NCI-H128 (cell line): ENCODE measurements at regions not wholly inside any gene's neighbourhood (a gene's known extent, or its start where the extent isn't known, plus 50 kb on each side); places are given as distances from the start of the nearest gene placed in this dataset.
"Not testable (repeated sequence)": the region's sequence is repeated elsewhere in the genome, so short reads cannot be mapped to it uniquely, and the experiment has no call there.

Experiments
- DNase-seq: peaks from one replicate; lab custom pipeline; 2025; ENCODE audit not compliant: unreplicated experiment; lab: John Stamatoyannopoulos, UW

DNA sequence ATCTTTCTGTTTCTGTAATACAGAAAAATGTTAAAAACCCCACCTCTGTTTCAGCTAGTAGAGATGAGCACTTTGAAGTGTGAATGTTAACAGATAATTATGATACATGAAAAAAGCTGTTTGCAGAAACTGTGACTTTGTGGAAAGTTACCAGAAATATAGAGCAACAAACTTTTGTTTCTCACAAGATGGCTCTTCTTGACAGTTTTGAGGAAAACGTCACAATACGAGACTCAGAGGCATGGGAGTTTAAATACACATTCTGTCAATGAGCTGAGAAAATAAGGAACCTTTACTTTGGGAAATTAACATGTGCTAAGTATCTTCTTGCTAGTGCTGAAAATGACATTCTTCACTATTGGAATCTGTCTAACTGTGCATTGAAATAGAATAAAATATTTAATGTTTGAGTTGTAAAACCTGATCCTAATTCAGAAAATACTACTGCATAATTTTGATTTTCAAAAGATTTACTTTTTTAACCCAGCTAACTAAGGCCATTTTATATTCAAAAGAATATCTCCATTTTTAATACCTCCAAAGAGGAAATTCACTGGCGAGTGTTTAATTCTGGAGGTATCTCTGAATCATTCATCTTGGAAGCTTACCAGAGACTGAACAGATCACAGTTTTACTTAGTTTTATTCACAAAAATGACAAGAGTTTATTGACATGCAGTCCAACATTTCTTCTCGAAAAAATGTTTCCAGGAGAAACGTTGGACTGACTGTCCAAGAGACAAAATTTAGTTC, 308.9 kb upstream of the LRFN5 start:
- DNase-seq: no peak

DNA sequence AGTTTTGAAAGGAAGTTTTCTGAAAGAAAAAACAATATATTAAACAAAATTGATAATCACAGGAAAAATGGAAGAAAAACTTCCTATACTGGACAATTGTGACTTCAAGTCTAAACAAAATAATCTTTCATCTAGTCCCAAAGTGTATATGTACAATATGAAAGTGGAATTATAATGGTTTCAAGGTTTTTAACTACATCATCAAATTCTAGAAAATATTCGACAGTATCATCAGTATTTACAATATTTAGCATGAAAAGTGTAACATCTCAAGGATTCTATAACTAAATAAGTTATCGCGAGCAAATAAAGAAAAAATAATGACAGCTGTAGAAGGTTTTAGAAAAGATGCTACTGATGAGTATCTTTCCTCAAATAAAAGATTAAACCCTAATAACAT, 310.9 kb upstream of the LRFN5 start:
- DNase-seq: no peak

DNA sequence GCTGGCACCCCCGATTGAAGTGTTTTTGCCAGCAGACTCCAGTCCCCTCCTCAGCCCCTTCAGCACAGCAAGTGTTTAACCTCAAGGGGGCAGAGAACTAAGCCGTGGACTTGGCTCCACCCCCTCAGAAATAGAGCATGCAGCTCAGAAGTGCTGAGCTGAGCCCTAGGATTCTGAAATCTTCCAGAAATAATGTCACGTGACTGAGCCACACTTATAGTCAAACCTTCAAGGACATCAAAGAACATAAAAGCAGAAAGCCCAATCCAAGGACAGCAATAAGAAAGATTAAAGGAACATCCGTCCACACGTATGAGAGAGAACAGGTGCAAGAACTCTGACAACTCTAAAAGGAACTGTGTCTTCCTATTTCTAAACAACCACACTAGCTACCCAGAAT, 317.7 kb upstream of the LRFN5 start:
- no peak for DNase-seq

DNA sequence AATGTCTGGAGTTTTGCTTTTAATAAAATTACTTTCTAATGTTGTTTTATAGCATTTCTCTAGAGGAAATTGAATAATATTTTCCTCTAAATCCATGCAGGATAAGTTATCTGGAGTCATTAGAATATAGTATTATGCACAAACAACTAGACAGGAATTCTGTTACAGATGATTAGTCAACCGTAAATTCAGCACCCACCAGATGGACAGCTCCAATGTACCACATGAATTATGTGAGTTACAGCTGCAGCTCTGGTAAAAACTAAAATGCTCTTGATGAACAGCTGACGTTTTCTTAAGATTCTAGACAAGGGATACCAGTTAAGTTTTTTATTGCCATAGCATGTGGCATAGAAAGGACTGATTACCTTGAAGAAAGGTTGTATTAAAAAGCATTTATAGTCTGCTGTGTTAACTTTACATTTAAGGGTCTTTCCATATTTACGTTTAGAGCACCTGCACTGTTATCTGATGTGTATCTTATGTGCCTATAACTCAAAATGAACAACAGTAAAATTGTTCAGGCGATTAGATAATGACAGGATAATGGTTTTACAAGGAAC, 321.4 kb upstream of the LRFN5 start:
- DNase-seq: no peak

DNA sequence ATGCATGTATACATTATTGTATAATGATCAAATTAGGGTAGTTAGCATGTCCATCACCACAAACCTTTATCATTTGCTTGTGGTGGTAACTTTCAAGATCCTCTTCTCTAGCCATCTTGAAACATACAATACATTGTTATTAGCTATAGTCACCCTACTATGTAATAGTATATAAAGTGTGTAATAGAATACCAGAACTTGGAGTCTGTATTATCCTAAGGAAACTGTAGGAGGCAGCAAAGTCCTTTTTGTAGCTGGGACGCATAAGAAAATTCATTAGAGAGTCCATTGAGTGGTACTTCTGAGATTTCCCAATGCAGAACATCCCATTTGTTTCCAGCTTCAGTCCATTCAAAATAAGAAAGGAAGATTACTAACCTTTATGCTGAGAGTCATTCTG, 325.9 kb upstream of the LRFN5 start:
- no peak for DNase-seq

DNA sequence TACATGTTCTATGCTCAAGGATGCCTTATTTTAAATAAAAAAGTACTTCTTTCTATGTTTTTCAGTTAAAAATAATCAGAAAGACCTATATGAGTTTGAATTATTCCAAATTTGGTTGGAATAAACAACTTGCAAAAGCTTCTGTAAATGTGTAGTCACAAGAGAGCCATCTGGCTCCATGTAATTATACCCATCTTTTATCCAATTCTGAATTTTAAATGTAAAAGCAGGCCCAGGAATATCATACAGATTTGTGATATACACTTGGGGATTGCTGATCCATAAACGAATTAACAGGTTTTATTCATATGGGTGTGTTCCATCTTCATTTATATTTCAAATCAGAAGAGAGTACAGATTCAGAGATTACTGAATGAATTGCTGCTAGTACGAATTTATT, 329.2 kb upstream of the LRFN5 start:
- no peak for DNase-seq

DNA sequence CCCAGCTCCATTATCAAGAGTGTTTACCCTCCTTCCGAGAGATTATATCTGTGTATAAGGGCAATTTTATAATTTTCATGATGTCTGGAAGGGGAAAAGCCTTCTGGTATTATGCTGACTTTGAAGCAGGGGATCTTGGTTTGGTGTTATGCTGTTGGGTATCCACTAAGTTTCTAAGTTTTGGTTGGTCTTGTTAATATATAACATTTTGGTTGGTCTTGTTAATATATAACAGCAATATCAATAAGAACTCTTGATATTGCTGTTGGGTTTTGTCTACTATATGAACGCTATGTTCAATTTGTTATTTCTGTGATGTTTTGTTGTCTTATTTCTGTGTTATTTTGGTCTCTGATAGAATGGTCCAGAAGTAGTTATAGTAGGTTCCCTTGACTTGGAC, 349.2 kb upstream of the LRFN5 start:
- DNase-seq: no peak

DNA sequence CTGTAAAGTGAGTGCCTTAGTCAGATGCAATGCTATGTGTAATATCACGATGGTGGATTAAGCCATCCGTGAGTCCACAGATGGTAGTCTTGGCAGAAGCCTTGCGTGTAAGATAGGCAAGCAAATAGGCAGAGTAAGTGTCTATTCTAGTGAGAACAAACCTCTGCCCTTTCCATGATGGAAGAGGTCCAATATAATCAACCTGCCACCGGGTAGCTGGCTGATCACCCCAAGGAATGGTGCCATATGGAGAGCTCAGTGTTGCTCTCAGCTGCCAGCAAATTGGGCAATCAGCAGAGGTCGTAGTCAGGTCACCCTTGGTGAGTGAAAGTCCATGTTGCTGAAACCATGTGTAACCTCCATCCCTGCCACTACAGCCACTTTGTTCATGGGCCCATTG, 371.2 kb upstream of the LRFN5 start:
- DNase-seq: no peak

DNA sequence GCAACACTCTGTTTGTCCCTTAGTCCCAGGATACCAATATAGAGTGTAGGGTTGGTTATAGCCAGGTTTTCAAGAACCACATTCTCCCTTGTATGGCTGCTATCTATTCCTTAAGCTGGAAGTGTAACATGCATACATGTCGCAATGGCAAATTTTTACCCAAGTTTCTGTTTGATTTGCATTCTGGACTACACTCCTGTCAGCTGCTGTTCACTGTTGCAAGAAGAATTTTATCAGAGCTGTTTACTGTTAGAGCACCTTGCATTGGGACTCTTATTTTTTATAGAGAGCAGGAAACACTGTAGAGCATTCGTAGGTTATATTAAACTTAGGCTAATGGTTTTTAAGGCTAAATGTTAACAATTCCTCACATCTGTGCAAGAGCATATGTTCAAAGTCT, 376.0 kb upstream of the LRFN5 start:
- no peak for DNase-seq

DNA sequence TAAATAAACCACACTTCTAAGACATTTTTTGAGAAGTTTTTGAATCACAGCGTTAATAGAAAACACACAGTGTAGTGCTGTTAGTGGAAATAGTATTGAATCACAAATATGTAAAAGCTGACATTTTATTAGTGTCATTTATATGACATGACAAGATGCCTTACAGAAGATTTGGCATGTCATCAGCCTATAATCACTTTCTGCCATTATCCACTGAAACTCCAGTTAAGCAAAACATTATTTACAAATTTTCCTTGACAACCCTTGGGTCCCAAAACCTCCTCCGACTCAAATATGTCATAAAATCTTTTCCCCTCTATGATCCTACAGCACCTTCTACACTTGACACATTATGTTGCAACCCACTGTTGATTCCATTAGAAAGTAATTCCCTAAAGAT, 376.9 kb upstream of the LRFN5 start:
- no peak for DNase-seq

DNA sequence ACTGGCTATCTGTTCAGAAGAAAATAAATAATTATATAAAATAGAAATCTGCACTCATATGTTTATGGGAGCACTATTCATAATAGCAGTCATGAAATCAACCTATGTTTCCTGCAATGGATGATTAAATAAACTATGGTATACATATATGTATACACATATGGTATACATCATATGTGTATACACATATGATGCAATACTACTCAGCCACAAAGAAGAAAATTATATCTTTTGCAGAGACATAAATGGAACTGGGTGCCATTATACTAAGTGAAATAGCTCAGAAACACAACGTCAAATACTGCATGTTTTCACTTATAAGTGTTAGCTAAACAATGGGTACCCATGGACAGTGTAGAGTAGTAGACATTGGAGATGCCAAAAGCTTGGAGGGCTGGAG, 381.2 kb upstream of the LRFN5 start:
- DNase-seq: no peak

DNA sequence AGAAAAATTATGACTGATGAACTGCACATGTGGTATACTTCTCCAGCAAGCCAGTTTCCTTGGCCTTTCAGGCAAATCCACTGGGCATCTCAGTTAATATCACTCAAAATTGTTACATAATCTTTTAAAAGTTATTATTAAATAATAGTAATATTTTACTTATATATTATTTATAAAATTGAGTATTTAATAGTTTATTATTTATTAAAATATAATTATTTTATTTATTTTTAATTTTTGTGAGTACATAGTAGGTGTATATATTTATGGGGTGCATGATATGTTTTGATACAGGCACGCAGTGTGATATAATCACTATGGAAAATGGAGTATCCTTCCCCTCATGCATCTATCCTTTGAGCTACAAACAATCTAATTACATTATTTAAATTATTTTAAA, 384.1 kb upstream of the LRFN5 start:
- no peak for DNase-seq

DNA sequence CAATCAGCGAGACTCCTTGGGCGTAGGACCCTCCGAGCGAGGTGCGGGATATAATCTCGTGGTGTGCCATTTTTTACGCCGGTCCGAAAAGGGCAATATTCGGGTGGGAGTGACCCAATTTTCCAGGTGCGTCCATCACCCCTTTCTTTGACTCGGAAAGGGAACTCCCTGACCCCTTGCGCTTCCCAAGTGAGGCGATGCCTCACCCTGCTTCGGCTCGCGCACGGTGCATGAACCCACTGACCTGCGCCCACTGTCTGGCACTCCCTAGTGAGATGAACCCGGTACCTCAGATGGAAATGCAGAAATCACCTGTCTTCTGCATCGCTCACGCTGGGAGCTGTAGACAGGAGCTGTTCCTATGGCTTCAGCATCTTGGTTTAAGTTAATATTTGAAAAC, 391.7 kb upstream of the LRFN5 start:
- DNase-seq: not testable (repeated sequence)

DNA sequence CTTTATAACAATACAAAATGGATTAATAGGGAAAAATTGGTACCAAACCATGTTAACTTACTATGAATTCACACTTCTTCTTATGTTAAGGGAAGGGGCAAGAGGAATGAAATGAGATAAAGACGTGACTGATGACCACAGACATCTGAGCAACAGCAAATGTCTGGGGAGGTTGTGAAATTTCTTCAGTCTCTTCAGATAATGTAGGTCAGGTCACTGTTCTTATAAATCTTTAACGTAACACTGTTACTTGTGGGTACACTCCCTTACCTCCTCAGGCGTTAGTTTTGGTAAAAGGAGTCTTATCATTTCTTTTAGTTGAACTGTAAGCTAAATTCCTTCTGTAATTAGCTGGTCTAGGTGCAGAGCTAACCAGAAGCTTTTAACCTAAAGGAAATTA, 405.0 kb upstream of the LRFN5 start:
- no peak for DNase-seq

DNA sequence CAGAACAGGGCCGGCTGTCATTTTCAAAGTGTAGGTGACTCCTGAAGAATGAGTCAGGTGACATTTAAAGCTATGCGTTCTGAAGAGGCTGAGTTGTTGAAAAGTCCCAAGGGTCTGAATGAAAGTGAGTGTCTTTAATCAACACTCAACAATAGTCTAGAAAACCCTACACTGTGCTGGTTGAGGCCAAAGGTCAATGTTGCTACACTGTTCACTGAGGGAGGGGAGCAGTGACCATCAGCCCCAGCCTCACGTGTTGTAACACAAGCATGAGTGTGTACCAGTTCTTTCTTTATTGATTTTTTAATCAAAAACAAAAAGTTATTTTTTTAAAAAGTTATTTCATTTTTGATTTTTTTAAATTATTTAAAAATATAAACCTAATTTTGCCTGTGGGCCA, 418.8 kb upstream of the LRFN5 start:
- no peak for DNase-seq

DNA sequence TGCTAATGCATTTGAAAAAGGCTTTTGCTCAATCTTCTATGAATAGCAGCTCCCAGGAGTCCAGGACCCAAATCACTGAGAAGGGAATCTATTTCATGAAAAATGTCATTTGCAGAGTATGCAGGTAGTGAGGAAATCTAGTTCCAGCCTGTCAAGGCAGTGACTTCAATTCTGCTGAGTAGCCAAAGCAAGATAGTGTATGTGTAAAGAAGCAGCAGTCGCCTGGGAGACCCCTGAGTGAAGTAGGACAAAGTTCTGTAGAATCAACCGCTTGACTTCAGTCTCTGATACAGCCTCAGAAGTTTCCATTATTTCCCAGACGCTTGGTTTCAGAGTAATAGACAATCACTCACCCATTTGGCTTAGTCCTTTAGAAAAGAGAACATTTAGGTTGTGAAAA, 435.6 kb upstream of the LRFN5 start:
- no peak for DNase-seq

DNA sequence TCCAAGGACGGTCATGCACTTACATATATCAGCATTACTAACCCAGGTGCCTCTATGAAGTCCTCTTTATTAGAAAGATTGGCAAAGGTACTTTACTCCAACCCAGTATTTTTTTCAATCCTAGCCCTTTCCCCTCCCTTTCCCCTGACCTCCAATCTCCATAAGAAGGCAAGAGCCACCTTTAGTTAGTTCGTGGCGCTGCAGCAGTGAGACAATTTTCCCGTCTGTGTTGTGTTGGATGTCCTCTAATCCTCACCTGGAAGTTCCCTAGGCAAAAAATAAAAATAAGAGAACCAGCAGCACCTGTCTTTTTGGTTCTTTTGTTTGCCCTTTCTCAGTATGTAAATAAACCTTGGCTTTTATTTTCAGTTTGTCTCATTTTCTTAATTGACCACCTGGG, 439.6 kb upstream of the LRFN5 start:
- no peak for DNase-seq

DNA sequence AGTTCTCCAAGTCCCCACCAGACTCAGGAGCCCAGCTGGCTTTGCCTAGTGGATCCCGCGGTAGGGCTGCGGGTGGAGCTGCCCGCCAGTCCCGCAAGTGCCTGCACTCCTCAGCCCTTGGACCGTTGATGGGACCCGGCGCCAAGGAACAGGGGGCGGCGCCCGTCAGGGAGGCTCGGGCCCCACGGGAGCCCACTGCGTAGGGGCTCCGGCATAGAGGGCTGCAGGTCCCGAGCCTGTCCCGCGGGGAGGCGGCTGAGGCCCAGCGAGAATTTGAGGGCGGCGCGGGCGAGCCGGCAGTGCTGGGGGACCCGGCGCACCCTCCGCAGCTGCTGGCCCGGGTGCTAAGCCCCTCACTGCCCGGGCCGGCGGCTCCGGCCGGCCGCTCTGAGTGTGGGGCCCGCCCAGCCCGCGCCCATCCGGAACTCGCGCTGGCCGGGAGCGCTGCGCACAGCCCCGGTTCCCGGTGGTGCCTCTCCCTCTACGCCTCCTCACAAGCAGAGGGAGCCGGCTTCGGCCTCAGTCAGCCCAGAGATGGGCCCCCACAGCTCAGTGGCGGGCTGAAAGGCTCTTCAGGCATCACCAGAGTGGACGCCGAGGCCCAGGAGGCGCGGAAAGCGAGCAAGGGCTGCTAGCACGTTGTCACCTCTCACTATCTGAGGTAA, 452.4 kb upstream of the LRFN5 start:
- no peak for DNase-seq

DNA sequence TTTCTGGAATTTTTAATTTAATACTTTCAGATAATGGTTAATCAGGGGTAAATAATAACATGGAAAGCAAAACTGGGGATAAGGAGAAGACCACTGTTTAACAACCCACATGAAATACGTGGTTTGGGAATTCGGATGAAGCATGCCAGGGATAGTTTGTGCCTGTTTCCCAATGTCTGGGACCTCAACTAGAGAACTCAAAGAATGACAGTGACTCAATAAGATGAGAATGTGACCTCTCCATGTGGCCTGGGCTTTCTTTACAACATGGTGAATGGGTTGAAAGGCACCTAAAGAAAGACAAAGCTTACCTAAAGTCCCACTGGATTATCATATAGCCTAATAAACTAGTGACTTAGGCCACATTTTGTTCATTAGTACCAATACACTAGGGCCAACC, 460.3 kb upstream of the LRFN5 start:
- DNase-seq: no peak

DNA sequence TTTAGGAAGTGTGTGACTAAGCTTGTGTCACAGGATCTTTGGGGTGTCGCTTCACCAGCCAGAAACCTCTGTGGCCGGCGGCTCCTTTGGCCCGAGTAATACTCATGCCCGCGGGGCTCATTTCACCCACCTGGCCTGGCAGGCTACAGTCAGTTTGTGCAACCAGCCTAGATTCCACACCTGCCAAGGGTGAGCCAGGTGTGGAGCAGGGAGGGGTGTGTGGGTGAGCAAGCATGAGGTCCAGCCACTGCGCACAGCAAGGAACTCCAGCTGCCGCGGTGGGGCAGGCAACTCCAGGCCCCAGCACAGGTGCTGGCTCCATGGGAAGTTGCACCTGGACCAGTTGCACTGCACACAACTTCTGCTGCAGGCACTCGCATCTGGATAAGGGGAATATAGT, 462.3 kb upstream of the LRFN5 start:
- DNase-seq: no peak

DNA sequence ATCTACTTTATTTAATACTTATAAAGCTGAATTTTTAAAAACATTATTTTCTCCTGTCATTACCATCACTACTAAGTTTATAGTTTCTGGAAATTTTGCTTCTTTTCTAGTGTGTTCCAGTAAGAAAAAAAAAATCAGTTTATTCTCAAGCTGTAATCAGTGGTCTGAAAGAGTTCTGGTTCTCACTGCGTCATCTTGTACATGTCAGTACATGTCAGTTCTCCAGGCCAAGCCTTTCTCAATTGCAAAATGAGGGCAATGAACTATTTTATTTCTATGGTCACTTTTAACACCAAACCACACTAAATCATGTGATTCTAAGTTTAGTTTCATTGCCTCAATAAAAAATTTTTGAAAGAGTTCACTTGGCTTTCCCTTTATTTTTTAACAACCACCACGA, 468.9 kb upstream of the LRFN5 start:
- DNase-seq: no peak

DNA sequence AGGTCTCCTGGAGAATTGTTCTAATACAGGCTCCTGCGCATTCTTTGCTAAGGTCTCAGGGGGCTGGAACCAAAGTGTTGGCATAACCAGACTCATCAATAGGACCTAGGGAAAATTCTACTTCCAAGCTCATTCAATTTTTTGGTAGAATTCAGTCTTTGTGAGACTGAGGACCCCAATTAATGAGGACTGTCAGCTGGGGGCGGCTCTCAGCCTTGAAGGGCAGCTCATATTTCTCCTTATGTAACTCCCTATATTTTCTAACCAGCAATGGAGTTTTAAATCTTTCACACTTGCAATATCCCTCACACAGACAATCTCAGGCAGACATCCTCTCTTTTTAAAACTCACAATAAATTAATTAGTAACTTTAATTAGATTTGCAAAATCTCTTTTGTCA, 476.4 kb upstream of the LRFN5 start:
- DNase-seq: no peak

DNA sequence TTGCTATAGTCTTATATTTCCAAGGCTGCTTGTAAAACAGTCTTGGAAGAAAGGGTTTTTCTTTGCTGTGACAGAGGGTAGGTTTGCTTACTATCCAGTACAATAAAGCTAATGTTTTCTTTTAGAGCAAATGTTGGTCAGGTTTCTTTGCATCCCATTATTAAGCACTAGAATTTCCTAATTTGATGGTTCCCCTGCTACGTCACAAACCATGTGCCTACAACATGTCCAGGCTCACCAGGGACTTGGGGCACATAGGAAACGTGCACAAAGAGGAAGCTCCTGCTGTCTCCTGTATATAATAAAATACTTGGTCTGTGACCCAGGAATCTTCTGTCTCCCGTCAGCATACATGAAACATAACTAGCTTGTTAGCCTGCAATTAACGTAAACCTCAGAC, 486.3 kb upstream of the LRFN5 start:
- DNase-seq: no peak
